SKM-1 (cell line): ENCODE measurements at regions not wholly inside any gene's neighbourhood (a gene's known extent, or its start where the extent isn't known, plus 50 kb on each side); places are given as distances from the start of the nearest gene placed in this dataset.

Source experiments
- DNase-seq: peaks from one replicate; lab custom pipeline; 2025; ENCODE audit not compliant: unreplicated experiment; lab: John Stamatoyannopoulos, UW

DNA sequence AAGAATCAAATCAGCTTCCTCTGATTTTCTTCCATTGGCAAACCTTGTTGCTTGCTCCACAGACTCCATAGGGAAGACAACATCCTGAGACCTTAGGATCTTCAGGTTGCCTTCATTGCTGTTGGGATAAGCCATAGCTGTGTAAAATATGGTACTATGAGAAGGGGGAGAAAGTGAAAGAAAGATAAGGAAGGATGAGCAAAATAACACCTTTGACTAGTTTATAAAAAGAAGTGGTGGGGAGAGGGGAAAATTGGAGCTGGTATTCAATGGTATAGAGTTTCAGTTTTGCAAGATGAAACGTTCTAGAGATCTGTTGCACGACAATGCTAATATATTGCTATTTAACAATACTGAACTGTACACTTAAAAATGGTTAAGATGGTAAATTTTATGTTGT, 180.4 kb upstream of the PHYHIPL start:
- no peak for DNase-seq

DNA sequence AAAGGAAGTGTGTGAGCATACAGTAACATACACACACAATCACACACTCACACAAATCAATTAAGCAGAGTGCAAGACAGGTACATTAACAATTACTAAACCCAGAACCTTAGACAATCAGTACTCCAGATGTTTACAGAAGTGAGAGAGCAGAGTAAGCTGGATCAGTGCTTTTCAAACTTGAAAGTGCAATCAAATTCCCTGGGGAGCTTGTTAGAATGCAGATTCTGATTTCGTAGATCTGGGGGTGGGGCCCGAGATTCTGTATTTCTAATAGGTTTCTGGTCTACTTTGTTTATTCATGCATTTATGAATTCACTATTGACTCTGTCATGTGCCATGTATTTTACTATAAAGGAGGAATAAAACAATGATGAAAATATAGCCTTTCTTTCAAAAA, 179.6 kb upstream of the PHYHIPL start:
- DNase-seq: no peak

DNA sequence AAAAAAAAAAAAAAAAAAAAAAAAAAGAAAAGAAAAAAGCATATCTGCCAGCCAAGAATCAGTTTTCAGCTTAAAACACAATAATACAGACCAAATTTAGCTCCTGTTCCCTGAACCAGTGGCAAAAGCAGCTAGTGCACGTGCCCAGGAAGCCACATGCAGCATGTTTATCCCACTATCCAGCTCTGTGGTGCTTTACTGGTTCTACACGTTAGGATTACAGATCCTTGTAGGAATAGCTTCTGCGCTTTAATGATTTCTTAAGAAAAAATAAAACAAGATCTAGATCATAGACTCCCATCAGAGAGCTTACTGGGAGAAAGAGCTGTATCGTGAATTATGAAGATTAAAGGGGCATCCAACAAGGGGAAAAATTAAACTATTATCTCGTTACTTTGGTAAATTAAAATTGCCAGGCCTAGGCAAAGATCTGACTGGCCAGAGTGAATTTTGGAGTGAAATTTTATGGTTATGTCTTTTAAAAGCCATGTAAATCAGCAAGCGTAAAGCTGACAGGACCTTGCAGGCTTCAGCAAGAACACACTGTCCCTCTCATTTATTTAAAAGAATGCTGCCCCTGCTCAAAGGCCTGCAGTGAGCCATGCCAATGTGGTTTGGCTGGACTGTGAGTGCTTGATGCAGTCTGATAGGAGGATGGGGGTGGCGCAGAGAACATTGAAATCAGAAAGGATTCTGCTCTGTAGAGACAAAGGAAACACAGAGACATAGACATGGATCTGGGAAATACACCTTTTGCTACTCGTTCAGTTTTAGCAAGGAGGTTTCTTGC, 177.3 kb upstream of the PHYHIPL start:
- DNase-seq: no peak

DNA sequence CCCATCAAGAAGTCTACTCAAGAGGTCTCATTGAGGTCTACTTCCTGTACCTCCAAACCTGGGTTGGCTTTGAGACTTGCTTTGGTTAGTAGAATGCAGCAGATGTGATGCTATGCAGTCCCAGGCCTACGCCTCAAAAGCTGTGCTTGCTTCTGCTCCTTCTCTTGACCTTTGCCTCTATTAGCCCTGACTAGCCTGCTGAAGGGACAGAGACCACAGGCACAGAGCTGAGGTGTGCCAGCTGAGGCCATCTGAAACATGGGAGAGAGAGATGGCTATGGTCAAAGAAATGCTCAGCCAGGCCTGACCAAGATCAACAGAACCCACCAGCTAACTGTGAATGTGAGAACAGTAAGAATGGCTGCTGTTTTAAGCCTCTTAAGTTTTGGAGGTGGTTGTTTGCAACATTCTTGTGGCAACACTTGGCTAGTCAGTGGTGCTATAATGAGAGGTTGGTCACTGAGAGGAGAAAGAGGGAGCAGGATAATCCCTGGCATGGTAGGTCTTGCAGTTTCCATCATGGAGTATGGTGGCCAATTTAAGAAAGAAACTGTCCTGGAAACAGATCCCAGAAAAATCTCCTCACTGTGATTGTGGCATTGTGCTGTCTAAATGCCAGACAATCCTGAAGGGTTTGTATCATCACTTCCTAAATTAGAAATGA, 176.1 kb upstream of the PHYHIPL start:
- DNase-seq: no peak

DNA sequence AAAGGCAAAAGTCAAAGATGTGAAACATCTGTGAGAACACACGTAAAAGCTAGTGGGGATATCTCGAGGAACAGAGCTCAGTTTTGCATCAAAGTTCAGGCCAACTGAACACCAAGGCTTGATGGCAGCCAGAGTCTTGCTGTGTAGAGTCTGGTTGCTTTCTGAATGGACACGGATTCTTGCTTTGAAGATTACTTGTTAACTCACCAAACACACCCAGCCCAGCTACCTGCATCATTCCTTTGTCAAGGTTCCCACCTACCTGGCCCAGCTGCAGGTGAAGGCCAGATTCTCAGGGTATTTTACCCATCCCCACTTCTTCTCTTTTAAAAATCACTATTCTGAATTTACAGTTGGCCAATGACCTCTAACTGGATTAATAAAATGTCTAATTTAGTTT, 174.4 kb upstream of the PHYHIPL start:
- no peak for DNase-seq

DNA sequence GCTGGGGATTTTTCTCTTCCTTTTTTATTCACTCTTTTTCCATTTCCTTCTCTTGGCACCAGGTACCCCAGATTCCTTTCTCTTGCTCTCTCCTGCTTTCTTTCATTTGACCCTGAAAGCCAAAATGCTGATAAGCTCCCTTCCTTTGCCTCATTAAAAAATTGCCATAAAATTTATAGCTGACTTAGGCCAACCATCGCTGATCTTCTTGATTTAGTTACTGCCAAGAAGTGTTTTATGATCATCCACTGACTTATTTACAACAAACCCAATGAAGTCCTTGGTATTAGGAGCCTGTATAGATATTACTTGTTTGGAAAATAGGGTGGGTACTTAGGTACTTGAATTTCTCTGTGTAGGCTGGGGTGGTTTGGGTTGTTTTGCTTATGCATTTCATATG, 173.2 kb upstream of the PHYHIPL start:
- DNase-seq: no peak

DNA sequence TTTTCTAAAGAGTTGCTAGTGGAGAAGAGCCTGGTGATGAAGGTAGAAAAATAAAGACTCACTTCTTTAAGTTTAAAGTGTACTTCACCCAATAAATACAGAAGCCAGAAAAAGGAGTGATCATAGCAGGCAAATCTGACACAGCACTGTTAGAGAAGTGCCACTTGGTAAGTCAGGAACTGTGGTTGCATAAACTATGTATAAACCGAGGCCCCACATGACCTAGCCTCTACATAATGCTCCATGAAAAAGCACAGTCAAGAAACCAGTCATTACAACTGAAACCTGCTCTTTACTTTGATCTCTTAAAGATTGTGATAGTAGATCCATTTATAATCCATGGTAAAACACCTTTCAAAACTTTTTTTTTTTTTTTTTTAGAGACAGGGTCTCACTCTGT, 172.1 kb upstream of the PHYHIPL start:
- no peak for DNase-seq

DNA sequence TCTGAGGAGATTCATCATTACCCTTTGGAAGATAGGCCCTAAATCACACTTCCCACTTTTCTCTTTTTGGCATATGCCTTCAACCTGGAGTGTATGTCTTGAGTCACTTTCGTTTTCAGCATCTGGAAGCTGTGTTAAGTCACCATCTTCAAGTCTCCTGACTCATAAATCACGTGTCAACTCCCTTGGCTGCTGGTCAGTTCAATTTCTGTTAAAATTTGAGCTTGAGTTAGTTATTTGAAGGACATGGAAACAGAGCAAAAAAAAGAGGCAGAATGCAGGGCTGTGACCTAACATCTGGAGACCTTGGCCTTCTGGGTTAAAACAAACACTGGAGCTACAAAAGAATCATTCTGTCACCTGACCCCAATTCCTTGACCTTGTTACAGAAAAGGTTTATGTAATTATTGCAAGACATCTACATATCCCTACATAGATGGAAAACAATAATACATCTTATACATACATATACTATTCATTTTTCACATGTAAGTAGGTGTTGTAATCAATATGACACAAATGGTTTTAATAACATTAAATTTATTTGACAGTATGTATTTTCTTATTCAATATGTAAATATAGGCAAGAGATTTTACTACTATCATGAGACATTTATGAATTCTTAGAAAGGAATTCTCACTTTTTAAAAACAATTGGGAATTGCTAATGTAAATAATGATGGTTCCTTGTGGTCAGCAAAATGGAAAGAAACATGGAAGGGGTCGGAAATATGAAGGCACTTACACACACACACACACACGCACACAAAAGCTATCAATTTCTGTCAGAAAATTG, 169.7 kb upstream of the PHYHIPL start:
- no peak for DNase-seq

DNA sequence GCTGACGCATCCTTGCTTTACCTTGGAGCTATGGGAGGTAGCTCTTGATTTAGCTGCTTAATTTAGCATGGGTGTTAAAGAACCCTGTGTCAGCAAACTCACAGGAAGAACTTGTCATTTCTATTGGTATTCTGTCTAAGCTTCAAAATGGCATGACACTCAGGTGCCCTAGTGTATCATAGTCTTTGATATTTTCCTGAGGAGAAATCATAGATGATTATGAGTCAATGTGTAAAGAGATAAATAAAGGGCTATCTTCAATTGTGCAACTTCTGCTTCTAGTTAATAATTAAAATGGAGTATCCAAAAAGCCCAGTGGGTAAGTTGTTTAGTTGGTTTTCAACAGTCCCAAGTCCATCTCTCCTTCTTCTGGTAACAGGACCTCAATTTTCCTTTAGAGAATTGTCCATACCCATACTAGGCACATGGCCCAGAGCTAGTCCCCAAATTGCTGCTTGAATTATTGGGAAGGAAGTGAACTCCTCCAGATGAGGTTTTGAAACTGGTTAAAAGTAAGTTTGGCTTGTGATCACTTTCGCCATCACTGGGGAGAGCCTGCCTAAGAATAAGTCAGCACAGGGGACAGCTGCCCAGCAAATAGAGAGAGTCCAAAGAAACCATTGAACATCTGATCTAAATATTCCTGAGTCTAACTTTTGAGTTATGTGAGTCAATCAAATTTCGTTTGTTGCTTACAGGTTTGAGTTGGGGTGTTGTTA, 169.0 kb upstream of the PHYHIPL start:
- DNase-seq: no peak

DNA sequence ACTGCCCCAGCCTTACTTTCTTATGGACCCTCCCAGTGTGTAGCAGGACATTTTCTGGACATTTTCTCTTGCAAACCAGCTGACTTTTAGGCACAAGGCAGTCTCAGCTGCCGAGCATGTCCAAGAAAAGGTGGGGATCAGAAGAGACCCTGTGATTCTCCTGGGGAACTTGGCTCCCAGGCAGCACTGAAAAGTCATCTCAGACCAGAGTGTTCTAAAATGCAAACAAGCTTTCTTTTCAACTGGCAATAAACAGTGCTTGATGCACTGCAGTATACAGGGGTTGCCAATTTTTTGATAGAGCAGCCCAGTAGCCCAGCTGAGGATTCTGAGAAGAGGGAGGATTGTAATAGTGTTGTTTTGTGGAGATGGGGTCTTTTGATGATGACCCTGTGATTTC, 168.0 kb upstream of the PHYHIPL start:
- no peak for DNase-seq

DNA sequence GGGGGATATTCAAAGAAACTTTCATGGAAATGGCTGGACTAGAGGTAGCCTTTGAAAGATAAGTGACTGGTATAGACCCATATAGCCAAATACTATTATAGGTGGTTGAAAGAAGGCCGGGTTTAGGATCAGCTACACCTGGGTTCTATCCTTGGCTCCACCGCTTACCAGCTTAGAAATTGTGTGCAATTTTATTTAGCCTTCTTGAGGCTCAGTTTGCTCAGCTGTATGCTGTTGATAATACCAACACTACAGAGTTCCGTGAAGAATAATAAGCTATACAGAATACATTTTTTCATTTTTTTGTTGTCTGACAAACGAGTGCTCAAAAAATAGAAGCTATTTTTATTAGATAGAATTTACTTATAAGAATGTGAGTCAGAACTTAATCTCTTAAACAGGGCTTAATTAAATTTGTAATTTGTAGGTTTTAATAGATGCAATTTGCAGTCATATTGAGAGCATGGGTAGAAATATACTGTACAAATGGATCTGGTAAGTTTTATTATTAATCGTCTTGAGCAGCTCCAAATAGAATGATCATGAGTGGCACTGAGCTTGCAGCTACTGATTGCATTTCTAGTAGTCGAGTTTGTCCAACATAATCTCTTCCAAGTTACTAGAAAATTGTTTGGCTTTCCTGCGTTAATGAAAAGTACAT, 164.3 kb upstream of the PHYHIPL start:
- no peak for DNase-seq

DNA sequence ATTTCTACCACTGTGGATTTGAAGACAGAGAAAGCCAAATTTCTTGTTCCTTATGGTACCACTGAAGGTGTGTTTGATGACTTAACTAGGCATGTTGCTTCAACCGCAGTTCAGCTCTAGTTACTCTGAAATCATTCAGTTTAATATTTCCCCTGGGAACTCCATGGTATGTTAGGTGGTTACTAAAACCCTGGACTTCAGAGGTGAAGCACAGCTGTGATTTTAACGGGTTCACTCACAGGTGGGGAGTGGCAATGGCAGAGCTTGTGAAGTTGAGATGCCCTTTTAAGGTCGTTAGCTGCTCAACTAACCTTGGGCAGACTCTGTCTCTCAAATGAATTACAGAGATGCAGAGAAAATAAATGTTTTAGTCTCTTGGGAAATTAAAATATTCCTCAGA, 163.6 kb upstream of the PHYHIPL start:
- DNase-seq: no peak

DNA sequence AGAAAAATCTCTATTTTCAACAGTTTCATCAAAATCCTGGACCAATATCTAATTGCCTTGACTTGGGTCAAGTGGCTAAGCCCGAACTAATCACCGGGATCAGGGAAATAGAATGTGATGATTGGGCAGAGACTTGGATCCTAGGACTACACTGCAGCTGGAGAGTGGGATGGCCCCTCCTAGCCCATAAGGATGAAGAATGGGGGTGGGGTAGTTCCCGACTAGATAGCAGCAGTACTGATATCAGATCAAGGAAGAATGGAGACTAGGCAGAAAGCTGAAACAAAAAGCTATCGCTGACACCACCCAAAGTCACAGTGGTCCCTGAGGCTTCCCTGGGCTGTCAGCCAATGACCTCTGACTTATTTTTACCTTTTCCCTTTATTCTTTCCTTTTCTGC, 160.4 kb upstream of the PHYHIPL start:
- DNase-seq: no peak

DNA sequence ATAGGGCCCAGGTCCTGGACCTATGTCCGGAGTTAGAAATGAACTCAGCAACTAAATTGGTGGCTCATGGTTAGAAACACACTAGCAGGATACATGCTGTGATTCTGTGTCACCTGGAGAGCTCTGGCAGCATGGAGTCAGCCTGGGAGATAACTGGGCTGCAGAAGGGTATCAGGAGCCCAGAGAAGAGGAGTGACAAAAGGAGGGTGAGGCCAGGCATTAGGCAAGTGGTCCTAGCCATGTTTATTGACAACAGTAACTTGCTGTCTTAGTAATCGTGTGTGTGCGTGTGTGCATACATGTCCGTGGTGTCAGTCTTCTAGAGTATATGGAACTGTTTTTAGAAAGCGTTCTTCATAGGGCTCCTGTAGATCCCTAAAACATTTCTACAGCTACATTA, 157.5 kb upstream of the PHYHIPL start:
- DNase-seq: no peak

DNA sequence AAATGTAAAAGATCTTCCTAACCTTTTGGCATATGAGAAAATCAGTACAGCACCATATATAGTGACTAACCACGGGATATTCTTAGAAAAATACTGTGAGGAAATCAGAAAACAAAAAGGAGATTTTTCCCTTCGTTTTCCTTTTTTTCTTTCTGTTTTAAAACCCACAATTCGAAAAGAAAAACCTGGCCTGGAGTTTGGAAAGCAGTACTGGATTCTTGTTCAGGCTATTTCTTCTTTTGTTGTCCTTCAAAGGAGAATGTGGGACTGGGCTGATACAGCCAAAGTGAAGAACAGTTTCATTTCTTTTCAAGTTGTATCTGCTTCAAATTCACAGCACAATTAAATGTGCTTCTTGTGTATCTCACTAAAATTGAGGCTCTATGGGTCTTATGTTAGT, 156.8 kb upstream of the PHYHIPL start:
- DNase-seq: no peak

DNA sequence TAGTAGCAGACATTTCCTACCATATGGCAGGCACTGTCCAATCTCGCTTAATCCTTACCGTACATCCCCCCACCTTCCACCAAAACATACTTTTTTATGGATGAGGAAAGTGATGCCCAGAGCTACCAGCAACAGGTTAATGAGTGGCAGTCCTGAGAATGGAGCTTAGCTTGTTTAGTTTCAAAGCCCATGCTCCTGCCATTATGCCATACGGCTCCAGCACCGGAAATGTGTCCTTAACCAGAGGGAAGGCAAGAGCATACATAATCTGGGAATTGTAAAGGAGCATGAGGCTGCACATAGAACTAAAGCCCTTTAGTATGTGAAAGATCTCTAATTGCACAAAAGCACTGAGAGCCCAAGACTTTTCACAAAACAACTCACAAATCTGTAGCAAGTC, 155.9 kb upstream of the PHYHIPL start:
- DNase-seq: no peak

DNA sequence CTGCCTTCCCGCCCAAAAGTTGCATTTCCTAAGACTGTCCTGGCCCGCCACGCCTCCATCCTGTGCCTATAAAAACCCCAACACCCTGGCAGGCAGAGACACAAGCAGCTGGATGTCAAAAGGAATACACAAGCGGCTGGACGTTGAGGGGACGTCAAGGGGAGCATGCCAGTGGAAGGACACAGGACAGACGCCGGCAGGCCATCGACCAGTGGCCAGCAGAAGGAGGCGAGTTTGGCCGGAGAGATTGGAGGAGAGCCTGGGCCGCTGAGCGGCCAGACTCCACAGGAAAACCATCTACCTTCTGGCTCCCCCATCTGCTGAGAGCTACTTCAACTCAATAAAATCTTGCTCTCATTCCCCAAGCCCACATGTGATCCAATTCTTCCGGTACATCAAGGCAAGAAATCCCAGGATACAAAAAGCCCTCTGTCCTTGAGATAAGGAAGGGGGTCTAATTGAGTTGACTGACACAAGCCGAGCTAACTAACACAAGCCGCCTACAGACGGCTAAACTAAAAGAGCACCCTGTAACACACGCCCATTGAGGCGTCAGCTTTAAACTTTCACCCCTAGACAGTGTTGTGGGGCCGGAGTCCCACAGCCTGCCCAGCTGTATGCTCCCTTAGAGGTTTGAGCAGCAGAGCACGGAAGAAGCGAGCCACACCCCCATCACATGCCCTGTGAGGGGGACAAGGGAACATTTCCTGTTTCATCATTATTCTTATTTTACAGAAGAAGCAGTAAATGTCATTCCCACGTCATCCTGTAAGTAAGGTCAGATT, 150.3 kb upstream of the PHYHIPL start:
- no peak for DNase-seq

DNA sequence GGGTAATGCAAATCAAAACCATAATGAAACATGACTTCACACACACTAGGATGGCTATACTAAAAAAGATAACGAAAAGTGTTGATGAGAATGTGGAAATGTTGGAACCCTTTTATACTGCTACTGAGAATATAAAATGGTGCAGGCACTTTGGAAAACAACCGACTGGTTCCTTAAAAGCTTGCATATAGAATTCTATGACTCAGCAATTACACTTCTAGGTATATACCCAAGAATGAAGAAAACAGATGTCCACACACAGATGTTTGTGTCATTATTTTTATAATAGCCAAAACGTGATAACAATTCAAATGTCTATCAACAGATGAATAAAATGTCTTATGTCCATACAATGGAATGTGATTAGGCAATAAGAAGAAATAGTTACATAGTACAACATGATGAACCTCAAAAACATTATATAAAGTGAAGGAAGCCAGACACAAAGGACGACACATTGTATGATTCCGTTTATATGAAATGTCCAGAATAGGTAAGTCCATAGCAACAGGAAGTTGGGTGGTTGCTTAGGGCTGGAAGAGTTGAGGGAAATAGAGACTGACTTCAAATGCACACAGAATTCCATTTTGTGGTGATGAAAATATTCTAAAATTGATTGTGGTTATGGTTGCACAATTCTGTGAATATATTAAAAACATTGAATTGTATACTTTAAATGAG, 148.3 kb upstream of the PHYHIPL start:
- DNase-seq: no peak

DNA sequence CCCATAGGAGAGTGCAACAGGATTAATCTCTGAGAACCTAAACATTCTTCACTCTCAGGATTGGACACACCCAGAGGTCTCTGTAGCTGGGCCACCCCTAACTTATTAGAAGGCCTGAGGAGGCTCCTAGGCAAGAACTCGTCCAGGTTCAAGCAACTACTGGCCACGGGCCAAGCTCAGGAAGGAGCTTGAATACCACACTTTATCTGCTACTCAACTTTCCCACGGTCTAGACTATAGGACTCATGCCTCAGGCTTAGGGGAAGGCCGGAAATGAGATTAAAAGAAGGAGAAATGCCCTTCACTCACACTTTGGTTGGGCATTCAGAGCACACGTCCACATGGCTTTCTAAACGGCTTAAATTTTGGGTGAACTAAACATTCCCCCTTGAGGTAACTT, 142.8 kb upstream of the PHYHIPL start:
- DNase-seq: no peak
